Neural progenitor cell (in vitro differentiated cells): ENCODE measurements at regions not wholly inside any gene's neighbourhood (a gene's known extent, or its start where the extent isn't known, plus 50 kb on each side); places are given as distances from the start of the nearest gene placed in this dataset.

Source experiments
- DNase-seq: peaks from one replicate; pipeline ENCODE4 v3.0.0-alpha.2; 2016; ENCODE audit warnings: low spot score
- H2AFZ ChIP-seq: fragments of 200-600 bp; sonication (generic); replicated peaks from 2 replicates; pipeline ENCODE4 v1.6.1; 2016; ENCODE audit warnings: antibody characterized with exemption
- H3F3A ChIP-seq: fragments of 200-600 bp; sonication (generic); 2 replicates; pipeline ENCODE4 v1.6.1; 2016; ENCODE audit warnings: antibody characterized with exemption, low read depth
- H3K27ac ChIP-seq: fragments of 200-600 bp; sonication (generic); 2 replicates; pipeline ENCODE4 v1.5.1; 2016; ENCODE audit warnings: mild to moderate bottlenecking
- H3K27me3 ChIP-seq: fragments of 200-600 bp; sonication (generic); 2 replicates; pipeline ENCODE4 v1.6.1; 2016; ENCODE audit warnings: mild to moderate bottlenecking, moderate library complexity
- H3K36me3 ChIP-seq: fragments of 200-600 bp; sonication (generic); 2 replicates; pipeline ENCODE4 v1.5.1; 2016
- H3K4me1 ChIP-seq: fragments of 200-600 bp; sonication (generic); 2 replicates; pipeline ENCODE4 v1.6.1; 2016; ENCODE audit warnings: mixed run types
- H3K4me2 ChIP-seq: fragments of 200-600 bp; sonication (generic); 2 replicates; pipeline ENCODE4 v1.6.1; 2016
- H3K4me3 ChIP-seq: fragments of 200-600 bp; sonication (generic); 2 replicates; pipeline ENCODE4 v1.5.1; 2016
- H3K79me2 ChIP-seq: fragments of 200-600 bp; sonication (generic); 2 replicates; pipeline ENCODE4 v1.6.1; 2016; ENCODE audit warnings: low read depth
- H3K9ac ChIP-seq: fragments of 200-600 bp; sonication (generic); 2 replicates; pipeline ENCODE4 v1.6.1; 2016
- H3K9me3 ChIP-seq: fragments of 200-600 bp; sonication (generic); 2 replicates; pipeline ENCODE4 v1.5.1; 2016; ENCODE audit warnings: low read depth
- H4K20me1 ChIP-seq: fragments of 200-600 bp; sonication (generic); 2 replicates; pipeline ENCODE4 v1.6.1; 2016; ENCODE audit warnings: low read depth
- H3K27ac Mint-ChIP-seq: 3 replicates; pipeline ENCODE4 v1.8.0; 2021; ENCODE audit warnings: mixed read lengths
- H3K27me3 Mint-ChIP-seq: 2 replicates; pipeline ENCODE4 v1.8.0; 2022; ENCODE audit warnings: low read depth, mild to moderate bottlenecking, inconsistent platforms, moderate library complexity, mixed read lengths; ENCODE audit not compliant: insufficient read depth
- H3K36me3 Mint-ChIP-seq: 3 replicates; pipeline ENCODE4 v1.8.0; 2021; ENCODE audit warnings: mixed read lengths
- H3K4me1 Mint-ChIP-seq: 3 replicates; pipeline ENCODE4 v1.8.0; 2021; ENCODE audit warnings: mixed read lengths
- H3K4me3 Mint-ChIP-seq: 3 replicates; pipeline ENCODE4 v1.8.0; 2021; ENCODE audit warnings: mild to moderate bottlenecking, moderate library complexity, mixed read lengths
- H3K9me3 Mint-ChIP-seq: 3 replicates; pipeline ENCODE4 v1.8.0; 2020; ENCODE audit warnings: mixed read lengths
- EZH2 ChIP-seq: fragments of 200-600 bp; sonication (generic); IDR thresholded peaks from 2 replicates; pipeline ENCODE4 v1.6.1; 2017; ENCODE audit warnings: antibody characterized with exemption, mild to moderate bottlenecking, moderate library complexity
- EZH2phosphoT487 ChIP-seq: fragments of 200-600 bp; sonication (generic); IDR thresholded peaks from 2 replicates; pipeline ENCODE4 v1.6.1; 2017; ENCODE audit warnings: antibody characterized with exemption
- TF ChIP-seq, protein P1 (sequence below): fragments of 200-600 bp; sonication (generic); IDR thresholded peaks from 2 replicates; pipeline ENCODE4 v1.5.1; 2017; ENCODE audit warnings: antibody characterized with exemption, mild to moderate bottlenecking

DNA sequence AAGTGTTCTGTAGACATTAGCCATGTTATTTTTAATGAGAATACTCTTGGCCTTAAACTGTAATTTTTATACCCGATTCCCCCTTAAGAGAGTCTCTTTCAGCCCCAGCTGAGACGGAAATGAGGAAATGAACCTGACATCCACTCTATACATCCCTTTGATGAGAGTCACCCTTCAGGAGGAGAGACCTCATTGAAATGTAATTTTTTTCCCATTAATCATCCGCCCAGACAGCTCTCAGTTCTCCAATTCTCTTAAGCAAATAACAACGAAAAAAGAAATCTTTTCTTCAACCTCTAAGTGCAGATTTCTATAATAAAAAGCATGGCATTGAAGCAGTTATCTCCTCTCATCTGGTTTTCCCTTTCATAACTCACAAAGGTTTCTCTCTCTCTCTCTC, 243.8 kb upstream of the PMEPA1 start:
- no peaks in the 10 kb centered on the region for H3K36me3 Mint-ChIP-seq
- Histone ChIP-seq H3K9ac (no peak overlapping the region), H3K4me1 (no peaks in the 10 kb centered on the region), H3F3A (no peaks in the 10 kb centered on the region), H4K20me1 (no peaks in the 10 kb centered on the region), H3K27ac (no peak overlapping the region), H3K79me2 (no peaks in the 10 kb centered on the region), H3K4me2 (no peak overlapping the region), H3K36me3 (no peaks in the 10 kb centered on the region), H3K27me3 (no peaks in the 10 kb centered on the region), H3K4me3 (no peak overlapping the region), H2AFZ (no peak overlapping the region), H3K9me3 (no peaks in the 10 kb centered on the region)
- H3K9me3 Mint-ChIP-seq, result peaks cover 13% of the 10 kb centered on the region
- DNase-seq, result no peak
- peaks cover 28% of the 10 kb centered on the region for H3K4me1 Mint-ChIP-seq
- H3K4me3 Mint-ChIP-seq, result no peak overlapping the region
- H3K27me3 Mint-ChIP-seq, result peaks cover 14% of the 10 kb centered on the region
- H3K27ac Mint-ChIP-seq, result no peak overlapping the region
- TF ChIP-seq EZH2phosphoT487 (no peak), EZH2 (no peak)
- TF ChIP-seq, protein P1, sequence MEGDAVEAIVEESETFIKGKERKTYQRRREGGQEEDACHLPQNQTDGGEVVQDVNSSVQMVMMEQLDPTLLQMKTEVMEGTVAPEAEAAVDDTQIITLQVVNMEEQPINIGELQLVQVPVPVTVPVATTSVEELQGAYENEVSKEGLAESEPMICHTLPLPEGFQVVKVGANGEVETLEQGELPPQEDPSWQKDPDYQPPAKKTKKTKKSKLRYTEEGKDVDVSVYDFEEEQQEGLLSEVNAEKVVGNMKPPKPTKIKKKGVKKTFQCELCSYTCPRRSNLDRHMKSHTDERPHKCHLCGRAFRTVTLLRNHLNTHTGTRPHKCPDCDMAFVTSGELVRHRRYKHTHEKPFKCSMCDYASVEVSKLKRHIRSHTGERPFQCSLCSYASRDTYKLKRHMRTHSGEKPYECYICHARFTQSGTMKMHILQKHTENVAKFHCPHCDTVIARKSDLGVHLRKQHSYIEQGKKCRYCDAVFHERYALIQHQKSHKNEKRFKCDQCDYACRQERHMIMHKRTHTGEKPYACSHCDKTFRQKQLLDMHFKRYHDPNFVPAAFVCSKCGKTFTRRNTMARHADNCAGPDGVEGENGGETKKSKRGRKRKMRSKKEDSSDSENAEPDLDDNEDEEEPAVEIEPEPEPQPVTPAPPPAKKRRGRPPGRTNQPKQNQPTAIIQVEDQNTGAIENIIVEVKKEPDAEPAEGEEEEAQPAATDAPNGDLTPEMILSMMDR, result no peak

DNA sequence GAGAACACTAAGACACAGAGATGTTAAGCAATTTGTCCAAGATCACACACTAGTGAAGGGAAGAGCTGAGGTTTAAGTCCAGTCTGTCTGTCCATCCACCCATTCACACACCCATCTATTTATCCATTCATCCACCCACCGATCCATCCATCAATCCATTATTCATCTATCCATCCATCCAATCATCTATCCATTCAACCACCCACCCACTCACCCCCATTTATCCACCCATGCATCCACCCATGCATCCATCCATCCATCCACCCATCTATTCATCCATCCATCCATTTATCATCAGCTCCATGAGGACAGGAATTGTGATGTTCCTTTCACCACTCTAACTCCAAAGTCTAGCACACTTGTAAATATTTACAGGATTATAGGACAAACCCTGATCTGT, 242.3 kb upstream of the PMEPA1 start:
- no peak for DNase-seq
- H3K9ac ChIP-seq, result no peak overlapping the region
- peaks cover 15% of the 10 kb centered on the region for H3K9me3 Mint-ChIP-seq
- H3F3A ChIP-seq, result no peaks in the 10 kb centered on the region
- H3K79me2 ChIP-seq, result no peaks in the 10 kb centered on the region
- H3K36me3 Mint-ChIP-seq, result no peaks in the 10 kb centered on the region
- peaks cover 15% of the 10 kb centered on the region for H3K27me3 Mint-ChIP-seq
- no peak overlapping the region for H3K4me2 ChIP-seq
- no peaks in the 10 kb centered on the region for H3K9me3 ChIP-seq
- no peaks in the 10 kb centered on the region for H3K4me1 ChIP-seq
- no peaks in the 10 kb centered on the region for H3K27me3 ChIP-seq
- TF ChIP-seq EZH2phosphoT487 (no peak), EZH2 (no peak)
- TF ChIP-seq, protein P1, result no peak
- H3K27ac Mint-ChIP-seq, result no peak overlapping the region
- H3K27ac ChIP-seq, result no peak overlapping the region
- no peaks in the 10 kb centered on the region for H3K36me3 ChIP-seq
- no peaks in the 10 kb centered on the region for H4K20me1 ChIP-seq
- no peak overlapping the region for H3K4me3 Mint-ChIP-seq
- peaks cover 20% of the 10 kb centered on the region for H3K4me1 Mint-ChIP-seq
- no peak overlapping the region for H3K4me3 ChIP-seq
- H2AFZ ChIP-seq, result no peak overlapping the region

DNA sequence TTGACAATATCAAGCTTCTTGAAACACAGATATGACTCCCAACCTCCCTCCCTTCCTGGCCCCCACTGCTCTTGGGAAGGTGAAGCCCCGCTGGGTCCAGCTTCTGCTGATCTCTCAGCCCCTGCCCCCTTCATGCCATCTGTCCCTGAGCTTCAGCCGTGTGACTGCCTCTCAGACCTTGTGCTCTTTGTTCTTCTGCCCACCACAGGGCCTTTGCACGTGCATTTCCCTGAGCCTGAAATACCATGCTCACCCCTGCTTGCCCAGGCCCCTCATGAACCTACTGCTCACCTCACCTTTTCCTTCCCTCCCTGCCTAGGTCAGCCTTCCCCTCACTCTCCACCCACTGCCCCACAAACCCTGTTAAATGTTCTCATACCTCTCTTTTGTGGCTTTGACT, 241.7 kb upstream of the PMEPA1 start:
- H3K4me1 Mint-ChIP-seq, result peaks cover 18% of the 10 kb centered on the region
- Histone ChIP-seq H4K20me1 (no peaks in the 10 kb centered on the region), H3K9ac (no peak overlapping the region), H3K36me3 (no peaks in the 10 kb centered on the region), H3K4me1 (no peaks in the 10 kb centered on the region), H3K9me3 (no peaks in the 10 kb centered on the region), H3K4me2 (no peak overlapping the region), H3F3A (no peaks in the 10 kb centered on the region), H3K79me2 (no peaks in the 10 kb centered on the region), H3K4me3 (no peak overlapping the region), H3K27me3 (no peaks in the 10 kb centered on the region), H3K27ac (no peak overlapping the region), H2AFZ (no peak overlapping the region)
- no peak overlapping the region for H3K4me3 Mint-ChIP-seq
- H3K27ac Mint-ChIP-seq, result no peak overlapping the region
- H3K9me3 Mint-ChIP-seq, result peaks cover 15% of the 10 kb centered on the region
- no peak for DNase-seq
- TF ChIP-seq EZH2 (no peak), EZH2phosphoT487 (no peak)
- TF ChIP-seq, protein P1, result no peak
- peaks cover 17% of the 10 kb centered on the region for H3K27me3 Mint-ChIP-seq
- H3K36me3 Mint-ChIP-seq, result no peaks in the 10 kb centered on the region
